HG02642 (cell line): ENCODE measurements at regions not wholly inside any gene's neighbourhood (a gene's known extent, or its start where the extent isn't known, plus 50 kb on each side); places are given as distances from the start of the nearest gene placed in this dataset.

Experiments used
- ATAC-seq: cut with Tn5 transposase; IDR thresholded peaks from one replicate; pipeline ENCODE4 v1.9.1; 2021; ENCODE audit warnings: mild to moderate bottlenecking; ENCODE audit not compliant: unreplicated experiment, poor library complexity

GRCh38 chr4:140250989-140251552 is 97.1 kb upstream of the MAML3 start:
- ATAC-seq = no peak

GRCh38 chr4:140249351-140249750 is 95.4 kb upstream of the MAML3 start:
- ATAC-seq = no peak

GRCh38 chr4:140247237-140247636 is 93.3 kb upstream of the MAML3 start:
- no peak for ATAC-seq

- no peak for ATAC-seq
These were observed 92.2 kb upstream of the MAML3 start for GRCh38 chr4:140246216-140246615.

GRCh38 chr4:140244328-140244727 is 90.3 kb upstream of the MAML3 start:
- no peak for ATAC-seq

GRCh38 chr4:140243278-140243753 is 89.3 kb upstream of the MAML3 start:
- peak; percentile 92 for ATAC-seq

- peak; percentile 64 for ATAC-seq
These were observed 88.6 kb upstream of the MAML3 start for GRCh38 chr4:140242357-140243277.

- ATAC-seq = no peak
These were observed 86.3 kb upstream of the MAML3 start for GRCh38 chr4:140240237-140240636.

GRCh38 chr4:140239311-140239710 is 85.3 kb upstream of the MAML3 start:
- no peak for ATAC-seq

- ATAC-seq = no peak
These were observed 84.5 kb upstream of the MAML3 start for GRCh38 chr4:140238351-140239056.

GRCh38 chr4:140237616-140238350 is 83.8 kb upstream of the MAML3 start:
- ATAC-seq = no peak

- no peak for ATAC-seq
These were observed 82.7 kb upstream of the MAML3 start for GRCh38 chr4:140236654-140237169.

GRCh38 chr4:140234697-140235060 is 80.7 kb upstream of the MAML3 start:
- ATAC-seq = no peak

- ATAC-seq = no peak
These were observed 80.1 kb upstream of the MAML3 start for GRCh38 chr4:140233791-140234696.

- ATAC-seq = no peak
These were observed 75.9 kb upstream of the MAML3 start for GRCh38 chr4:140229881-140230280.

- no peak for ATAC-seq
These were observed 73.3 kb upstream of the MAML3 start for GRCh38 chr4:140227286-140227685.

GRCh38 chr4:140223056-140223810 is 69.2 kb upstream of the MAML3 start:
- no peak for ATAC-seq

GRCh38 chr4:140222171-140222570 is 68.2 kb upstream of the MAML3 start:
- no peak for ATAC-seq

GRCh38 chr4:140220058-140220457 is 66.1 kb upstream of the MAML3 start:
- ATAC-seq = no peak
